ENCODE measurements at regions not wholly inside any gene's neighbourhood (a gene's known extent, or its start where the extent isn't known, plus 50 kb on each side); places are given as distances from the start of the nearest gene placed in this dataset.

GRCh38 chr6:11479296-11479695 lies 58.3 kb upstream of the TMEM170B start:
- no peaks in the 10 kb centered on the region for H3K4me1 ChIP-seq (ENCODE audit: insufficient read depth, low read length, severe bottlenecking)
- H3K4me3 ChIP-seq (ENCODE audit: low read depth, low read length, poor library complexity, severe bottlenecking) = no peak overlapping the region
- TF ChIP-seq CTCF (IDR thresholded peaks at IDR 0.05; ENCODE audit: low read length) (no peak), EZH2 (IDR thresholded peaks at IDR 0.05; ENCODE audit: borderline replicate concordance, low read length) (no peak)

GRCh38 chr6:11478586-11478985 lies 59.0 kb upstream of the TMEM170B start:
- no peaks in the 10 kb centered on the region for H3K9me2 ChIP-seq (ENCODE audit: low read depth, low read length)
- peaks cover 1% of the 10 kb centered on the region for H3K4me1 ChIP-seq (ENCODE audit: insufficient read depth, low read length, severe bottlenecking)
- no peak overlapping the region for H2AFZ ChIP-seq (ENCODE audit: low read length)
- no peak overlapping the region for H3K27ac ChIP-seq (ENCODE audit: low read depth, low read length, poor library complexity, severe bottlenecking)
- no peaks in the 10 kb centered on the region for H3F3A ChIP-seq (ENCODE audit: insufficient read depth, low read length)
- no peaks in the 10 kb centered on the region for H3K36me3 ChIP-seq (ENCODE audit: insufficient read depth, low read length)
- no peak for TF ChIP-seq CTCF (IDR thresholded peaks at IDR 0.05; ENCODE audit: low read length)
- no peak for TF ChIP-seq EZH2 (IDR thresholded peaks at IDR 0.05; ENCODE audit: borderline replicate concordance, low read length)
- no peak overlapping the region for H3K9ac ChIP-seq (ENCODE audit: low read length)
- H3K27me3 ChIP-seq (ENCODE audit: insufficient read depth, low read length) = no peaks in the 10 kb centered on the region
- H3K4me3 ChIP-seq (ENCODE audit: low read depth, low read length, poor library complexity, severe bottlenecking) = no peak overlapping the region
- H3K9me3 ChIP-seq (ENCODE audit: low read length) = no peaks in the 10 kb centered on the region
- H3K4me2 ChIP-seq (ENCODE audit: low read length) = no peak overlapping the region
- H3K79me2 ChIP-seq (ENCODE audit: insufficient read depth, low read length) = no peaks in the 10 kb centered on the region
- H4K20me1 ChIP-seq (ENCODE audit: insufficient read depth, low read length) = no peaks in the 10 kb centered on the region

More at GRCh38 chr6:11479296-11479695, 58.3 kb upstream of the TMEM170B start:
- Histone ChIP-seq H3K27me3 (ENCODE audit: insufficient read depth, low read length) (no peaks in the 10 kb centered on the region), H3K27ac (ENCODE audit: low read depth, low read length, poor library complexity, severe bottlenecking) (no peak overlapping the region), H3K9me2 (ENCODE audit: low read depth, low read length) (no peaks in the 10 kb centered on the region), H4K20me1 (ENCODE audit: insufficient read depth, low read length) (no peaks in the 10 kb centered on the region), H3K9ac (ENCODE audit: low read length) (no peak overlapping the region), H3K9me3 (ENCODE audit: low read length) (no peaks in the 10 kb centered on the region), H3F3A (ENCODE audit: insufficient read depth, low read length) (no peaks in the 10 kb centered on the region), H2AFZ (ENCODE audit: low read length) (no peak overlapping the region), H3K79me2 (ENCODE audit: insufficient read depth, low read length) (no peaks in the 10 kb centered on the region), H3K36me3 (ENCODE audit: insufficient read depth, low read length) (no peaks in the 10 kb centered on the region), H3K4me2 (ENCODE audit: low read length) (no peak overlapping the region)

GRCh38 chr6:11475016-11475415 lies 62.5 kb upstream of the TMEM170B start:
- no peak overlapping the region for H3K4me2 ChIP-seq (ENCODE audit: low read length)
- no peak overlapping the region for H3K4me3 ChIP-seq (ENCODE audit: low read depth, low read length, poor library complexity, severe bottlenecking)
- TF ChIP-seq CTCF (IDR thresholded peaks at IDR 0.05; ENCODE audit: low read length) = no peak
- no peak for TF ChIP-seq EZH2 (IDR thresholded peaks at IDR 0.05; ENCODE audit: borderline replicate concordance, low read length)

More at GRCh38 chr6:11475016-11475415, 62.5 kb upstream of the TMEM170B start:
- Histone ChIP-seq H3K27me3 (ENCODE audit: insufficient read depth, low read length) (no peaks in the 10 kb centered on the region), H3K79me2 (ENCODE audit: insufficient read depth, low read length) (no peaks in the 10 kb centered on the region), H3F3A (ENCODE audit: insufficient read depth, low read length) (no peaks in the 10 kb centered on the region), H3K9ac (ENCODE audit: low read length) (no peak overlapping the region), H3K4me1 (ENCODE audit: insufficient read depth, low read length, severe bottlenecking) (peaks cover 9% of the 10 kb centered on the region), H2AFZ (ENCODE audit: low read length) (no peak overlapping the region), H3K9me2 (ENCODE audit: low read depth, low read length) (no peaks in the 10 kb centered on the region), H3K36me3 (ENCODE audit: insufficient read depth, low read length) (no peaks in the 10 kb centered on the region), H3K27ac (ENCODE audit: low read depth, low read length, poor library complexity, severe bottlenecking) (no peak overlapping the region), H3K9me3 (ENCODE audit: low read length) (no peaks in the 10 kb centered on the region), H4K20me1 (ENCODE audit: insufficient read depth, low read length) (no peaks in the 10 kb centered on the region)
